OCI-LY7 (cell line): ENCODE measurements at regions not wholly inside any gene's neighbourhood (a gene's known extent, or its start where the extent isn't known, plus 50 kb on each side); places are given as distances from the start of the nearest gene placed in this dataset.

Experiments used
- EZH2phosphoT487 ChIP-seq: fragments of 200-600 bp; sonication (generic); IDR thresholded peaks from 2 replicates; pipeline ENCODE4 v1.6.1; 2018; ENCODE audit warnings: low read depth, borderline replicate concordance, mild to moderate bottlenecking, mixed run types, antibody characterized with exemption, low read length, moderate library complexity, mixed read lengths
- TF ChIP-seq, protein P1 (sequence below): fragments of 200-600 bp; sonication (generic); conservative IDR thresholded peaks from 2 replicates; pipeline ENCODE4 v1.5.1; 2014; ENCODE audit warnings: mild to moderate bottlenecking, antibody characterized with exemption, low read length, moderate library complexity, mixed read lengths

DNA sequence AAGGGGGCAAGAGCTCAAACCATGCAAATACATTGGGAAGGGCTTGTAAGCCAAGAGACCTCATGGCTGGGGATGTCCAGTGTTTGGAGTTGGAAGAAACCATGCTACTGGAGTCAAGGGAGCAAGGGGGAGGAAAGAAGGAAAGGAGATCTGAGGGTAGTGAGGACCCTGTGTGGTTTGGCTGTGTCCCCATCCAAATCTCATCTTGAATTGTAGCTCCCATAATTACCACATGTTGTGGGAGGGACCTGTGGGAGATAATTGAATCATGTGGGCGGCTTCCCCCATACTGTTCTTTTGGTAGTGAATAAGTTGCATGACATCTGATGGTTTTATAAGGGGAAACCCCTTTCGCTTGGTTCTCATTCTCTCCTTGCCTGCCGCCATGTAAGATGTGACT is 56.5 kb upstream of the ADRB1 start:
- TF ChIP-seq, protein P1, sequence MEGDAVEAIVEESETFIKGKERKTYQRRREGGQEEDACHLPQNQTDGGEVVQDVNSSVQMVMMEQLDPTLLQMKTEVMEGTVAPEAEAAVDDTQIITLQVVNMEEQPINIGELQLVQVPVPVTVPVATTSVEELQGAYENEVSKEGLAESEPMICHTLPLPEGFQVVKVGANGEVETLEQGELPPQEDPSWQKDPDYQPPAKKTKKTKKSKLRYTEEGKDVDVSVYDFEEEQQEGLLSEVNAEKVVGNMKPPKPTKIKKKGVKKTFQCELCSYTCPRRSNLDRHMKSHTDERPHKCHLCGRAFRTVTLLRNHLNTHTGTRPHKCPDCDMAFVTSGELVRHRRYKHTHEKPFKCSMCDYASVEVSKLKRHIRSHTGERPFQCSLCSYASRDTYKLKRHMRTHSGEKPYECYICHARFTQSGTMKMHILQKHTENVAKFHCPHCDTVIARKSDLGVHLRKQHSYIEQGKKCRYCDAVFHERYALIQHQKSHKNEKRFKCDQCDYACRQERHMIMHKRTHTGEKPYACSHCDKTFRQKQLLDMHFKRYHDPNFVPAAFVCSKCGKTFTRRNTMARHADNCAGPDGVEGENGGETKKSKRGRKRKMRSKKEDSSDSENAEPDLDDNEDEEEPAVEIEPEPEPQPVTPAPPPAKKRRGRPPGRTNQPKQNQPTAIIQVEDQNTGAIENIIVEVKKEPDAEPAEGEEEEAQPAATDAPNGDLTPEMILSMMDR: no peak
- no peak for TF ChIP-seq EZH2phosphoT487
